Thoracic aorta (tissue), 2 donors: ENCODE measurements at regions not wholly inside any gene's neighbourhood (a gene's known extent, or its start where the extent isn't known, plus 50 kb on each side); places are given as distances from the start of the nearest gene placed in this dataset.

Experiments used
- ATAC-seq: fragments of 150-250 bp; one replicate; pipeline ENCODE4 v1.8.0; 2017; ENCODE audit warnings: low read depth; ENCODE audit not compliant: insufficient number of reproducible peaks, low FRiP score
- DNase-seq: peaks from one replicate; pipeline ENCODE4 v3.0.0-alpha.2; 2020; ENCODE audit warnings: low spot score
- H3K27ac ChIP-seq, 2 donors: fragments of 200-600 bp; sonication (generic); 1 replicate in 1 of 2; 2 replicates in 1 of 2; pipeline ENCODE4 v1.5.1; 2016; ENCODE audit warnings: mild to moderate bottlenecking in 2 of 2, moderate library complexity in 2 of 2
- H3K27me3 ChIP-seq: fragments of 200-600 bp; sonication (generic); replicated peaks from 2 replicates; pipeline ENCODE4 v1.6.0; 2016; ENCODE audit warnings: mild to moderate bottlenecking; ENCODE audit not compliant: insufficient read depth
- H3K36me3 ChIP-seq: fragments of 200-600 bp; sonication (generic); one replicate; pipeline ENCODE4 v1.5.1; 2016
- H3K4me1 ChIP-seq, 2 donors: fragments of 200-600 bp; sonication (generic); 1 replicate in 1 of 2; 2 replicates in 1 of 2; pipeline versions ENCODE4 v1.5.1 to v1.6.0; 2016; ENCODE audit warnings: low read depth in 2 of 2, mild to moderate bottlenecking in 1 of 2; ENCODE audit not compliant: control insufficient read depth in 1 of 2
- H3K4me3 ChIP-seq: fragments of 200-600 bp; sonication (generic); 2 replicates; pipeline ENCODE4 v1.5.1; 2016; ENCODE audit warnings: mild to moderate bottlenecking
- H3K9me3 ChIP-seq: fragments of 200-600 bp; sonication (generic); 2 replicates; pipeline ENCODE4 v1.5.1; 2016
- TF ChIP-seq, protein P1 (sequence below): fragments of 200-600 bp; sonication (generic); IDR thresholded peaks from one replicate; pipeline ENCODE4 v1.5.1; 2019; ENCODE audit warnings: antibody characterized with exemption

DNA sequence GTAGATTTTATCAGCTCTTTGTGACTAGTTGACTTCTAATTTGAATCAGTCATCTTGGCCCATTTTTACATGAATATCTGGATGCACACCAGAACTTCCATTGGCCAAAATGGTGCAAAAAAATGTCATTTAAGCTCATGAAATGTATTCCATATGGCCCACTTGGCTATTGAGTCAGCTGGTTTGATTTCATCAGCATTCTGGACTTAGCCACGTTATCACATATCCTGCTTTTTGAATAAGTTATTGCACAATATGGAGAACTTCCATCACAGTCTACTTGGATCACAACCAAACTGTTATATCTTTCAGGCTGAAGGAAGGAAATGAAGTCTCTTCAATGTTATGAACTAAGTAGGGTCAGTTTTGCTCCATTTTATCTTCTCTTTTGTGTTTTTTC lies 640.6 kb downstream of the PCDH7 start:
- TF ChIP-seq, protein P1, sequence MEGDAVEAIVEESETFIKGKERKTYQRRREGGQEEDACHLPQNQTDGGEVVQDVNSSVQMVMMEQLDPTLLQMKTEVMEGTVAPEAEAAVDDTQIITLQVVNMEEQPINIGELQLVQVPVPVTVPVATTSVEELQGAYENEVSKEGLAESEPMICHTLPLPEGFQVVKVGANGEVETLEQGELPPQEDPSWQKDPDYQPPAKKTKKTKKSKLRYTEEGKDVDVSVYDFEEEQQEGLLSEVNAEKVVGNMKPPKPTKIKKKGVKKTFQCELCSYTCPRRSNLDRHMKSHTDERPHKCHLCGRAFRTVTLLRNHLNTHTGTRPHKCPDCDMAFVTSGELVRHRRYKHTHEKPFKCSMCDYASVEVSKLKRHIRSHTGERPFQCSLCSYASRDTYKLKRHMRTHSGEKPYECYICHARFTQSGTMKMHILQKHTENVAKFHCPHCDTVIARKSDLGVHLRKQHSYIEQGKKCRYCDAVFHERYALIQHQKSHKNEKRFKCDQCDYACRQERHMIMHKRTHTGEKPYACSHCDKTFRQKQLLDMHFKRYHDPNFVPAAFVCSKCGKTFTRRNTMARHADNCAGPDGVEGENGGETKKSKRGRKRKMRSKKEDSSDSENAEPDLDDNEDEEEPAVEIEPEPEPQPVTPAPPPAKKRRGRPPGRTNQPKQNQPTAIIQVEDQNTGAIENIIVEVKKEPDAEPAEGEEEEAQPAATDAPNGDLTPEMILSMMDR: no peak
- Histone ChIP-seq H3K4me3 (no peak overlapping the region), H3K4me1 (no peaks in the 10 kb centered on the region), H3K36me3 (no peaks in the 10 kb centered on the region), H3K9me3 (no peaks in the 10 kb centered on the region), H3K27me3 (no peaks in the 10 kb centered on the region), H3K27ac (no peak overlapping the region)
- DNase-seq: no peak
- no peak for ATAC-seq

DNA sequence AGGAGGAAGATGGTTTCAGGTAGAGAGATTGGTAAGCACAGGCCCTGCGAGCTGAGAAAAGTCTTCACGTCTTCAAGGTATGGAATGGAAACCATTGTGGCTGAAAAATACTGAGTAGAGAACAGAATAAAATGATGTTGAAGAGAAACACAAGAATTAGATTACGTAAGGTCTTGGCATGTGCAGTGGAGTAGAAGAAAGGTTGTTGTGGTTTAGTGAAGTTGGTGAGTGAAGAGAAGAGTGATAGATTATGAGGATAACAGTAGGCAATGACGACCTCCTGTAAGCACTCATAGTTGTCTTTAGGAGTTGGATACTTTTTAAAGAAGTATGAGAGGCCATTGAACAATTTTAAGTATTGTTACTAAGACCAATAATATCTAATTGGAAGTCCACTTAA lies 642.6 kb downstream of the PCDH7 start:
- Histone ChIP-seq H3K4me1 (no peaks in the 10 kb centered on the region), H3K9me3 (no peaks in the 10 kb centered on the region), H3K27me3 (no peaks in the 10 kb centered on the region), H3K4me3 (no peak overlapping the region), H3K36me3 (no peaks in the 10 kb centered on the region), H3K27ac (no peak overlapping the region)
- DNase-seq (no peak), ATAC-seq (no peak)
- TF ChIP-seq, protein P1: no peak

DNA sequence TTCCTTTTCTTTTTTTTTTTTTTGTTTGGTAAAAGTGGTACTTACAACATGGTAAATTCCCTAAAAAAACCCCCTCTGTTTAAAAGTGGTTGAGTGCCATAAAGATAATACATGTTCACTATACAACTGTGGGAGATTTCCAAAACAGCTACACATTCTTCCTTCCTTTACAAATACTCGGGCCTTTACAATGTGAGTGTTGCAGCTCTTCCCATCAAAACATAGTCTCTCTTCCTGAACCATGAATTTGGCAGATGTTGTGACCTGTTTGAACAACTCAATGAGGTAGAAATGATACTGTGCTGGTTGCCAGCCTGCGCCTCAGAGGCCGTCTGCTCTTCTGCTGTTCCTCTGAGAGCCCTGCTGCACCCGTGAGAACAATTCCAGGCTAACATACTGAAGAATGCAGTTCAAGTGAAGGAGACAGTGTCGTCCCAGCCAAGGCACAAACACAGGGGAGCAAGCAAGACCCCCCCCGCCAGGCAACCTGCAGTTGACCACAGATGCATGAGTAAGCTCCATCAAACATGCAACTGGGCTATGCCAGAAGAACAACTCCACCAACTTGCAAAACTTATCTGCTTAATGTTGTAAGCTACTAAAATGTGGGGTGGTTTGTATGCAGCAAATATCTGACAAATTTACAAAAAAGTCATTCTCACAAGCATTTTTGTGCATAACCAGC lies 645.0 kb downstream of the PCDH7 start:
- no peak overlapping the region for H3K27ac ChIP-seq
- H3K4me3 ChIP-seq: no peak overlapping the region
- ATAC-seq (no peak), DNase-seq (no peak)
- H3K4me1 ChIP-seq: no peaks in the 10 kb centered on the region
- TF ChIP-seq, protein P1: no peak
- H3K36me3 ChIP-seq: no peaks in the 10 kb centered on the region
- H3K9me3 ChIP-seq: no peaks in the 10 kb centered on the region
- H3K27me3 ChIP-seq: no peaks in the 10 kb centered on the region

DNA sequence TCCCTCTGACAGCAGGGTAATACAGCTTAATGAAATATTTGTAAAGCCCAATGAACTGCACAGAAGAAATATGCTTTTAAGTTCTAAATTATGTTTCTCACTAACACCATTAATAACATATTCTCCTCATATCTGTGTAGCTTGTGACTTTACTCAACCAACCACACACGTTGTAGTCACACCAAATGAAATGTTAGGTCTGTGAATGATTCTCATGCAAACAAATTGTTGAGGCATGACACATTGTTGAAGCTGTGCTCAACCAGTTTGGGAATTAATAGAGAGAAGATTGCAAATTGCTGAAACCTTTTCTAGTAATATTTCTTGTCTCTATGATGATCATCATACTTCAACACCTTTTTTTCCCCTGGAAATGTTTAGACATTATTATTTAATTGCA lies 645.9 kb downstream of the PCDH7 start:
- Histone ChIP-seq H3K27ac (no peak overlapping the region), H3K27me3 (no peaks in the 10 kb centered on the region), H3K4me1 (no peaks in the 10 kb centered on the region), H3K36me3 (no peaks in the 10 kb centered on the region), H3K9me3 (no peaks in the 10 kb centered on the region), H3K4me3 (no peak overlapping the region)
- no peak for ATAC-seq
- TF ChIP-seq, protein P1: no peak
- no peak for DNase-seq

DNA sequence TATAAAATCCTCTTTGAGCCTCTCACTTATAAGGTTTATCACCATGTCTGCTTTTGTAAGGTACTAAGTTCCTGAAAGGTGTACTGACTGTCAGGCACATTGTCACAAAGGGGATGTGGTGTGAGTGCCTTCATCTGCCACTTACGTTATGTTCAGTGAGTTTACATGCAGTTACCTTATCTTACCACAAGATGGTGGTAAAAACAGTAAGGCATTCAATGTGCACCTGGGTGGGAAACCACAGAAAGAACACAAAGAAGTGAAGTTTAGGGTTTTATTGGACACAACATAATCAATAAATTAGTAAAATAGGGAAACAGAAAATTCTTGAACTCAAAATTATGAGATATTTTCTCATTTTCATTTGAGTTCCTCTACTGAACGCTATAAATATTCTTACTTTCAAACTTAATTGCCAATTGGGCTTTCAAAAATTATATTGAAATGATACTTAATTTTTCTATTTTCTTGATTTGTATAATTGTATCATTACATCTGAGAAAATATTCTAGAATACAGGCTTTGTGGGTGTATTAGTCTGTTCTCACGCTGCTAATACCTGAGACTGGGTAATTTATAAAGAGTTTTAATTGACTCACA lies 650.8 kb downstream of the PCDH7 start:
- Histone ChIP-seq H3K36me3 (no peaks in the 10 kb centered on the region), H3K4me1 (no peaks in the 10 kb centered on the region), H3K27me3 (no peaks in the 10 kb centered on the region), H3K9me3 (no peaks in the 10 kb centered on the region), H3K27ac (no peak overlapping the region), H3K4me3 (no peak overlapping the region)
- DNase-seq: no peak
- TF ChIP-seq, protein P1: peak; percentile 69
- ATAC-seq: no peak
